Keratinocyte (primary cell): ENCODE measurements at regions not wholly inside any gene's neighbourhood (a gene's known extent, or its start where the extent isn't known, plus 50 kb on each side); places are given as distances from the start of the nearest gene placed in this dataset.

Experiments
- DNase-seq: peaks from one replicate; pipeline ENCODE4 v3.0.0-alpha.2; 2011; ENCODE audit warnings: low read depth, missing footprints, low spot score
- FAIRE-seq: peaks from 2 replicates; lab custom pipeline; 2011; peaks lifted over from hg19 to GRCh38; lab: Jason Lieb, UNC
- H2AFZ ChIP-seq: 2 replicates; pipeline ENCODE4 v1.6.0; 2012; ENCODE audit warnings: low read length, control low read depth, inconsistent platforms; ENCODE audit not compliant: control insufficient read depth
- H3K27ac ChIP-seq: 2 replicates; pipeline ENCODE4 v1.5.1; 2011; ENCODE audit warnings: low read length; ENCODE audit not compliant: control insufficient read depth, insufficient read depth
- H3K27me3 ChIP-seq: 3 replicates; pipeline ENCODE4 v1.6.0; 2011; ENCODE audit warnings: low read length; ENCODE audit not compliant: control insufficient read depth, insufficient read depth; ENCODE audit errors: extremely low read depth
- H3K36me3 ChIP-seq, 2 experiments: 2 replicates in 1 of 2; 3 replicates in 1 of 2; pipeline ENCODE4 v1.5.1; 2011; ENCODE audit warnings: low read length in 2 of 2, mild to moderate bottlenecking in 1 of 2; ENCODE audit not compliant: control insufficient read depth in 2 of 2, insufficient read depth in 2 of 2; ENCODE audit errors: extremely low read depth in 1 of 2
- H3K4me1 ChIP-seq: 3 replicates; pipeline ENCODE4 v1.5.1; 2011; ENCODE audit warnings: low read length; ENCODE audit not compliant: control insufficient read depth, insufficient read depth; ENCODE audit errors: extremely low read depth
- H3K4me2 ChIP-seq: 3 replicates; pipeline ENCODE4 v1.6.0; 2011; ENCODE audit warnings: low read depth, low read length; ENCODE audit not compliant: control insufficient read depth, insufficient read depth; ENCODE audit errors: extremely low read depth
- H3K4me3 ChIP-seq, 3 experiments: fragments of 200-600 bp in 1 of 3; sonication (generic) in 1 of 3; 2 replicates in 2 of 3; 3 replicates in 1 of 3; pipeline ENCODE4 v1.5.1; 2011 to 2016; ENCODE audit warnings: low read length in 3 of 3, mild to moderate bottlenecking in 3 of 3, control low read depth in 2 of 3, inconsistent platforms in 1 of 3, low read depth in 1 of 3, mixed read lengths in 1 of 3, mixed run types in 1 of 3, moderate library complexity in 1 of 3; ENCODE audit not compliant: control insufficient read depth in 2 of 3, insufficient read depth in 2 of 3; ENCODE audit errors: extremely low read depth in 1 of 3
- H3K79me2 ChIP-seq: 2 replicates; pipeline ENCODE4 v1.6.0; 2012; ENCODE audit warnings: low read length; ENCODE audit not compliant: control insufficient read depth, insufficient read depth
- H3K9ac ChIP-seq: 3 replicates; pipeline ENCODE4 v1.6.0; 2011; ENCODE audit warnings: low read length; ENCODE audit not compliant: control insufficient read depth, insufficient read depth; ENCODE audit errors: extremely low read depth
- H3K9me1 ChIP-seq: 3 replicates; pipeline ENCODE4 v1.6.0; 2011; ENCODE audit warnings: low read length; ENCODE audit not compliant: control insufficient read depth, insufficient read depth; ENCODE audit errors: extremely low read depth
- H3K9me3 ChIP-seq: 2 replicates; pipeline ENCODE4 v1.5.1; 2012; ENCODE audit warnings: low read depth, low read length; ENCODE audit not compliant: control insufficient read depth
- H4K20me1 ChIP-seq: 3 replicates; pipeline ENCODE4 v1.6.0; 2011; ENCODE audit warnings: low read length; ENCODE audit not compliant: control insufficient read depth, insufficient read depth; ENCODE audit errors: extremely low read depth
- EZH2 ChIP-seq: IDR thresholded peaks from one replicate; pipeline ENCODE4 v1.6.1; 2012; ENCODE audit warnings: inconsistent platforms, mild to moderate bottlenecking, low read length, moderate library complexity
- dilution Hi-C: fragments of 300-500 bp; cut with MboI; formaldehyde crosslinking; loops from one replicate; pipeline ENCODE4 v1.7.0; 2020; ENCODE audit warnings: low sequenced_read_pairs; ENCODE audit not compliant: extremely low pct_ligation_motif_present
- TF ChIP-seq, protein P1 (sequence below), 3 experiments: IDR thresholded peaks in 1 of 3; conservative IDR thresholded peaks in 1 of 3; optimal IDR thresholded peaks in 1 of 3; 2 replicates in 2 of 3; 3 replicates in 1 of 3; pipeline versions ENCODE3 to v1.5.1; 2011; ENCODE audit warnings: low read length in 3 of 3, mild to moderate bottlenecking in 3 of 3, moderate library complexity in 2 of 3, control low read depth in 1 of 3, inconsistent platforms in 1 of 3; ENCODE audit not compliant: insufficient read depth in 2 of 3; ENCODE audit errors: extremely low read depth in 1 of 3

DNA sequence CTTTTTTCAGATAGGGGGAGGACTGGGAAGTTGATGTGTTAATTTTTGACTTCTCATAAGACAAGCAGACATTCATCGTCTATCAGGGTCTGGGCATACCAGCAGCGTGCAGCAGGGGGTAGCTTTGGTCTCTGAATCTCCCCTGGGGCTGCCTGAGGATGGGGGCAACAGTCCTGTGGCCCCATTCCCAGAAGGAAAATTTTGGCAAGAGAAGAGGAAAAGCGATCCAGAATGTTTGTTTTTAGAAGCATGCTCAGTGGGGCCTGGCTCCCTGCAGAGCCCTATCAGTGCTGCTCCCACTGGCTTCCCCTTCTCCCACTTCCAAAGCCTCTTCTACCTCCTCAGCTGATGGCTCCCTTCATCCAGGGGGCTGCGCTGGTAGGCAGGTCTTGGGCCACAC, 194.8 kb upstream of the IL12B start:
- H3K36me3 ChIP-seq: no peaks in the 10 kb centered on the region
- H3K9me1 ChIP-seq: no peaks in the 10 kb centered on the region
- H4K20me1 ChIP-seq: no peaks in the 10 kb centered on the region
- H3K27ac ChIP-seq: no peak overlapping the region
- DNase-seq (no peak), FAIRE-seq (no peak)
- no peak overlapping the region for H3K9ac ChIP-seq
- no peaks in the 10 kb centered on the region for H3K79me2 ChIP-seq
- no peaks in the 10 kb centered on the region for H3K4me1 ChIP-seq
- H3K9me3 ChIP-seq: no peaks in the 10 kb centered on the region
- H2AFZ ChIP-seq: no peak overlapping the region
- H3K4me2 ChIP-seq: no peak overlapping the region
- TF ChIP-seq, protein P1, sequence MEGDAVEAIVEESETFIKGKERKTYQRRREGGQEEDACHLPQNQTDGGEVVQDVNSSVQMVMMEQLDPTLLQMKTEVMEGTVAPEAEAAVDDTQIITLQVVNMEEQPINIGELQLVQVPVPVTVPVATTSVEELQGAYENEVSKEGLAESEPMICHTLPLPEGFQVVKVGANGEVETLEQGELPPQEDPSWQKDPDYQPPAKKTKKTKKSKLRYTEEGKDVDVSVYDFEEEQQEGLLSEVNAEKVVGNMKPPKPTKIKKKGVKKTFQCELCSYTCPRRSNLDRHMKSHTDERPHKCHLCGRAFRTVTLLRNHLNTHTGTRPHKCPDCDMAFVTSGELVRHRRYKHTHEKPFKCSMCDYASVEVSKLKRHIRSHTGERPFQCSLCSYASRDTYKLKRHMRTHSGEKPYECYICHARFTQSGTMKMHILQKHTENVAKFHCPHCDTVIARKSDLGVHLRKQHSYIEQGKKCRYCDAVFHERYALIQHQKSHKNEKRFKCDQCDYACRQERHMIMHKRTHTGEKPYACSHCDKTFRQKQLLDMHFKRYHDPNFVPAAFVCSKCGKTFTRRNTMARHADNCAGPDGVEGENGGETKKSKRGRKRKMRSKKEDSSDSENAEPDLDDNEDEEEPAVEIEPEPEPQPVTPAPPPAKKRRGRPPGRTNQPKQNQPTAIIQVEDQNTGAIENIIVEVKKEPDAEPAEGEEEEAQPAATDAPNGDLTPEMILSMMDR (optimal IDR thresholded peaks at IDR 0.05 in 1 of 3, IDR thresholded peaks at IDR 0.05 in 1 of 3, conservative IDR thresholded peaks at IDR 0.05 in 1 of 3; ENCODE audit: extremely low read depth in 1 of 3, insufficient read depth in 2 of 3, low read length in 3 of 3): no peak
- TF ChIP-seq EZH2: no peak
- dilution Hi-C loops: no loop called here
- H3K4me3 ChIP-seq: no peak overlapping the region
- no peaks in the 10 kb centered on the region for H3K27me3 ChIP-seq

DNA sequence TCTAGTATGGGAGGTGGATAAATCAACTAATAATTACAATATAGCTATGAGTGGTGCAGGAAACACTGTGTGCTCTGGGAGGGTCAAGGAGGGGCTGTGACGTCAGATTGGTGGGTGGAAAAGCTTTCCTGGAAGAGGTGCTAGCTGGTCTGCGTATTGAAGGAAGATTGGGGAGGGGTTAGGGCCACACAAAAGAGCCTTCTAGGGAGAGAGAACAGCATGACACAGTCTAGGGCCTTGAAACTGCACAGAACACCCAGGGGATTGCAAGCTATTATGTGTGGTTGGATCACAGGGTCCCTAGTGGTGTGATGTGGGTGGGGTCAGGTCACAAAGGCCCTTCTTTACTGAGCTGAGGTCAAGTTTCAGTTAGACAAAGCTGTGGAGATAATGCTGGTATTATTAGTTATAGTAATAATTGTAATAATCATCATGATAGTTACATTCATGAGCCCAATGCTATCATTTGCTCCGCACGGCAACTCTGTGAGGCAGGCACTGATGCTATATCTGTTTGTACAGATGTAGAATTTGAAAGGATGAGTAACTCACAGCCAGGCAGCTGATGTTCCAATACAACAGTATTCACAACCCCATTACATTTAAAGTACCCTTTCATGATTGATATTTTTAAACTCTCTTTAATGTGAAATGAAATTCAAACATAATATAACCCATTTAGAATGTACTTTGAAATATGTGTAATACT, 197.4 kb upstream of the IL12B start:
- H3K9me3 ChIP-seq: no peaks in the 10 kb centered on the region
- FAIRE-seq (no peak), DNase-seq (no peak)

More for the DNA sequence above, 197.4 kb upstream of the IL12B start:
- H3K4me3 ChIP-seq: no peak overlapping the region
- no peak overlapping the region for H3K4me2 ChIP-seq
- no peaks in the 10 kb centered on the region for H3K9me1 ChIP-seq
- no peak overlapping the region for H3K27ac ChIP-seq
- H3K4me1 ChIP-seq: no peaks in the 10 kb centered on the region
- no peaks in the 10 kb centered on the region for H3K79me2 ChIP-seq
- no peaks in the 10 kb centered on the region for H3K27me3 ChIP-seq
- no peaks in the 10 kb centered on the region for H4K20me1 ChIP-seq
- no peak overlapping the region for H3K9ac ChIP-seq
- H3K36me3 ChIP-seq: no peaks in the 10 kb centered on the region
- dilution Hi-C loops: no loop called here
- H2AFZ ChIP-seq: no peak overlapping the region
- TF ChIP-seq EZH2: no peak
- TF ChIP-seq, protein P1 (optimal IDR thresholded peaks at IDR 0.05 in 1 of 3, IDR thresholded peaks at IDR 0.05 in 1 of 3, conservative IDR thresholded peaks at IDR 0.05 in 1 of 3; ENCODE audit: extremely low read depth in 1 of 3, insufficient read depth in 2 of 3, low read length in 3 of 3): no peak
